Fibroblast of lung (primary cell): ENCODE measurements at regions not wholly inside any gene's neighbourhood (a gene's known extent, or its start where the extent isn't known, plus 50 kb on each side); places are given as distances from the start of the nearest gene placed in this dataset.

Source experiments
- DNase-seq, 2 donors: peaks; one replicate each; pipeline versions ENCODE4 v3.0.0 to v3.0.0-alpha.2; 2010; ENCODE audit warnings: low read depth in 2 of 2
- H2AFZ ChIP-seq: 2 replicates; pipeline ENCODE4 v1.5.1; 2012; ENCODE audit warnings: low read length, control low read depth, inconsistent platforms
- H3K27ac ChIP-seq: 2 replicates; pipeline ENCODE4 v1.5.1; 2011; ENCODE audit warnings: low read length, control low read depth; ENCODE audit not compliant: insufficient read depth
- H3K27me3 ChIP-seq: 2 replicates; pipeline ENCODE4 v1.5.1; 2011; ENCODE audit warnings: mild to moderate bottlenecking, low read length; ENCODE audit not compliant: control insufficient read depth, insufficient read depth
- H3K36me3 ChIP-seq: 2 replicates; pipeline ENCODE4 v1.5.1; 2011; ENCODE audit warnings: low read length; ENCODE audit not compliant: control insufficient read depth, insufficient read depth
- H3K4me1 ChIP-seq: 2 replicates; pipeline ENCODE4 v1.5.1; 2011; ENCODE audit warnings: low read length; ENCODE audit not compliant: control insufficient read depth, insufficient read depth; ENCODE audit errors: extremely low read depth
- H3K4me2 ChIP-seq: 2 replicates; pipeline ENCODE4 v1.5.1; 2011; ENCODE audit warnings: low read length, control low read depth; ENCODE audit not compliant: insufficient read depth; ENCODE audit errors: extremely low read depth
- H3K4me3 ChIP-seq, 4 experiments: fragments of 200-600 bp in 1 of 4; sonication (generic) in 1 of 4; replicated peaks in 1 of 4; 2 replicates each; pipeline ENCODE4 v1.5.1; 2011 to 2016; ENCODE audit warnings: low read length in 4 of 4, low read depth in 3 of 4, mild to moderate bottlenecking in 3 of 4, control low read depth in 2 of 4, inconsistent platforms in 1 of 4, mixed read lengths in 1 of 4; ENCODE audit not compliant: insufficient read depth in 1 of 4; ENCODE audit errors: control extremely low read depth in 1 of 4
- H3K79me2 ChIP-seq: 2 replicates; pipeline ENCODE4 v1.5.1; 2012; ENCODE audit warnings: mild to moderate bottlenecking, low read length, inconsistent platforms; ENCODE audit not compliant: control insufficient read depth, insufficient read depth
- H3K9ac ChIP-seq: 2 replicates; pipeline ENCODE4 v1.5.1; 2011; ENCODE audit warnings: mild to moderate bottlenecking, low read length, control low read depth; ENCODE audit not compliant: insufficient read depth
- H3K9me3 ChIP-seq: 2 replicates; pipeline ENCODE4 v1.5.1; 2012; ENCODE audit warnings: low read depth, low read length; ENCODE audit not compliant: control insufficient read depth, insufficient read depth
- H4K20me1 ChIP-seq: 2 replicates; pipeline ENCODE4 v1.5.1; 2011; ENCODE audit warnings: low read length; ENCODE audit not compliant: control insufficient read depth, insufficient read depth; ENCODE audit errors: extremely low read depth
- EZH2 ChIP-seq: IDR thresholded peaks from 2 replicates; pipeline ENCODE4 v1.5.1; 2012; ENCODE audit warnings: low read length, control low read depth, mild to moderate bottlenecking; ENCODE audit errors: missing control alignments
- TF ChIP-seq, protein P1 (sequence below), 2 donors: IDR thresholded peaks in 1 of 2; conservative IDR thresholded peaks in 1 of 2; 1 replicate in 1 of 2; 2 replicates in 1 of 2; pipeline ENCODE4 v1.5.1; 2011 to 2012; ENCODE audit warnings: low read length in 2 of 2, control low read depth in 1 of 2, inconsistent platforms in 1 of 2, low read depth in 1 of 2, mild to moderate bottlenecking in 1 of 2

DNA sequence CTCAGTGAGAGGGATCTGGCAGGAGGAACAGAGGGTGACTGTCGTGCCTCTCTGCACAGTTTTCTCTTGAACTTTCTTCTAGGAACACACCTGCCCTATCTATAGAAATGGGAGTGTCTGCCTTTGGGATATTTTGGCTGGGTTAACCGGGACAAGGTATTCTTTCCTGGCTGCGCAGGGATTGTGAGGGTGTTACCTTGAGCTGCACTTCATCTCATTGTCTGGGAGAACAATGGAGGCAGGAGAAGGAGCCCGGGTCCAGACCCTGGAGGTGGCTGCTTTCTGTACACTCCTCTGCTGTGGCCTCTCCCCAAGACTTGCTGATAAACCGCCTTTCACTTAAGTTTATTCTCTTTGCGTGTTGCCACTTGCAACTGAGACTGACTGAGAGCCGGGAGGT, 192.8 kb downstream of the TBXT start:
- Histone ChIP-seq H3K36me3 (no peaks in the 10 kb centered on the region), H3K4me1 (no peaks in the 10 kb centered on the region), H3K9ac (no peak overlapping the region), H3K27me3 (no peaks in the 10 kb centered on the region), H2AFZ (no peak overlapping the region), H3K4me3 (no peak overlapping the region), H4K20me1 (no peaks in the 10 kb centered on the region), H3K9me3 (no peaks in the 10 kb centered on the region), H3K4me2 (no peak overlapping the region), H3K27ac (no peak overlapping the region), H3K79me2 (no peaks in the 10 kb centered on the region)
- no peak for DNase-seq
- TF ChIP-seq EZH2 = no peak
- TF ChIP-seq, protein P1, sequence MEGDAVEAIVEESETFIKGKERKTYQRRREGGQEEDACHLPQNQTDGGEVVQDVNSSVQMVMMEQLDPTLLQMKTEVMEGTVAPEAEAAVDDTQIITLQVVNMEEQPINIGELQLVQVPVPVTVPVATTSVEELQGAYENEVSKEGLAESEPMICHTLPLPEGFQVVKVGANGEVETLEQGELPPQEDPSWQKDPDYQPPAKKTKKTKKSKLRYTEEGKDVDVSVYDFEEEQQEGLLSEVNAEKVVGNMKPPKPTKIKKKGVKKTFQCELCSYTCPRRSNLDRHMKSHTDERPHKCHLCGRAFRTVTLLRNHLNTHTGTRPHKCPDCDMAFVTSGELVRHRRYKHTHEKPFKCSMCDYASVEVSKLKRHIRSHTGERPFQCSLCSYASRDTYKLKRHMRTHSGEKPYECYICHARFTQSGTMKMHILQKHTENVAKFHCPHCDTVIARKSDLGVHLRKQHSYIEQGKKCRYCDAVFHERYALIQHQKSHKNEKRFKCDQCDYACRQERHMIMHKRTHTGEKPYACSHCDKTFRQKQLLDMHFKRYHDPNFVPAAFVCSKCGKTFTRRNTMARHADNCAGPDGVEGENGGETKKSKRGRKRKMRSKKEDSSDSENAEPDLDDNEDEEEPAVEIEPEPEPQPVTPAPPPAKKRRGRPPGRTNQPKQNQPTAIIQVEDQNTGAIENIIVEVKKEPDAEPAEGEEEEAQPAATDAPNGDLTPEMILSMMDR (conservative IDR thresholded peaks at IDR 0.05 in 1 of 2, IDR thresholded peaks at IDR 0.05 in 1 of 2; ENCODE audit: low read depth in 1 of 2, low read length in 2 of 2) = no peak

DNA sequence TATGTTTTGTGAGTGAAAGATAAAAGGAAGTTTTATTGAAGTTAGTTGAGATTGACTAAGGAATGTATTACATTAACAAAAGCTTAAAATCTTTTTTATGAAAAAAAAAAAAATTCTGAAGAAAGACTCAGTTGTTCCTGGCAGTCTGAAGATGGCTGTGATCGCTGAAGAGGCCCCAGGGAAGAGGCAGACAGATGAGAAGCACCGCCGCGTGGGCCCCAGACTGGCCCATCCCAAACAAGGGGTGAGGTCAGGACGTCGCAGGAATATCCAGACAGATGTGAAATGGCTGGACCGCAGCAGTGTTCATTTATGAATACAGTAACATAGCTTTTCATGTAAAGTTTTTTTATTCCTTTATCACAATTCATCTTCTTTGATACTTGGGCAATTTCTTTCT, 194.2 kb downstream of the TBXT start:
- Histone ChIP-seq H3K4me1 (no peaks in the 10 kb centered on the region), H3K9ac (no peak overlapping the region), H3K4me3 (no peak overlapping the region), H3K9me3 (no peaks in the 10 kb centered on the region), H3K27ac (no peak overlapping the region), H2AFZ (no peak overlapping the region), H4K20me1 (no peaks in the 10 kb centered on the region), H3K36me3 (no peaks in the 10 kb centered on the region), H3K4me2 (no peak overlapping the region), H3K27me3 (no peaks in the 10 kb centered on the region), H3K79me2 (no peaks in the 10 kb centered on the region)
- TF ChIP-seq, protein P1 (conservative IDR thresholded peaks at IDR 0.05 in 1 of 2, IDR thresholded peaks at IDR 0.05 in 1 of 2; ENCODE audit: low read depth in 1 of 2, low read length in 2 of 2) = no peak
- no peak for TF ChIP-seq EZH2
- no peak for DNase-seq

DNA sequence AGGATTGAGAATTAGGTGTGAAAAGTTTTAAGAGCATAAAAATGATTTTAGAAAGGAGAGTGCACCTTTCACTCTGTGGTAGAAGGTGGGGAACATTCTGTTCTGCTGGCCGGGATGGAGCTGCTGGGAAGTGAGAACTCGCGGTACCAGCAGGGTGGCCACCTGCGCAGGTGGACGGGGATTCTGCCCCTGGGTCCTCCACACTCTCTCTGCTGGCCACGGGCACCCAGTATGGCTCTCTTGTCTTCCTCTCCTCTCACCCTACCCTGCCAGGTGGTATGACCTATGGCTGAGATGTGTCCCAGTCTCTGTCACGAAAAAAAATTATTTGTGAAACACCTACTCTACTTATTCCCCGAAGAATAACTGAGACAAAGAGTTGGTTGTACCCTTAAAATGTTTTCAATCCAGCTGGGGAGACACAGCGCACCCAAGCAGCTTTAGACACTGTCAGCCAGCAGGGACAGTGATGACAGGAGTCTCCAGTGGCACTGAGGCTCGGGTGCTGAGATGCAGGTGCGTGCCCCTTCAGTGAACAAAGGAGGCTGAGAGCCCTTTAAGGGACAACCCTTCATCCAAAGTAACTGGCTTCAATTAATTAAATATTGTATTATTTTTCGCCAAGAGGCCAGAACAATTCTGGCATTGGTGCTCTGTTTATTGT, 195.4 kb downstream of the TBXT start:
- Histone ChIP-seq H4K20me1 (no peaks in the 10 kb centered on the region), H3K9me3 (no peaks in the 10 kb centered on the region), H3K4me3 (no peak overlapping the region), H3K27me3 (no peaks in the 10 kb centered on the region), H3K79me2 (no peaks in the 10 kb centered on the region), H3K9ac (no peak overlapping the region), H3K27ac (no peak overlapping the region), H3K4me1 (no peaks in the 10 kb centered on the region), H2AFZ (no peak overlapping the region), H3K4me2 (no peak overlapping the region), H3K36me3 (no peaks in the 10 kb centered on the region)
- TF ChIP-seq, protein P1 (conservative IDR thresholded peaks at IDR 0.05 in 1 of 2, IDR thresholded peaks at IDR 0.05 in 1 of 2; ENCODE audit: low read depth in 1 of 2, low read length in 2 of 2) = no peak
- TF ChIP-seq EZH2 = no peak
- no peak for DNase-seq
